Astrocyte of the cerebellum (primary cell): ENCODE measurements at regions not wholly inside any gene's neighbourhood (a gene's known extent, or its start where the extent isn't known, plus 50 kb on each side); places are given as distances from the start of the nearest gene placed in this dataset.

ENCODE experiments used
- DNase-seq: peaks from one replicate; pipeline ENCODE4 v3.0.0-alpha.2; 2011; ENCODE audit warnings: low read depth
- H3K4me3 ChIP-seq: 2 replicates; pipeline ENCODE4 v1.5.1; 2011; ENCODE audit warnings: mild to moderate bottlenecking, low read depth, low read length, moderate library complexity
- CTCF ChIP-seq: IDR thresholded peaks from 2 replicates; pipeline ENCODE4 v1.5.1; 2012; ENCODE audit warnings: low read length, low read depth, moderate library complexity, mild to moderate bottlenecking; ENCODE audit errors: missing control alignments
- in situ Hi-C: cut with HindIII; loops from 2 replicates; pipeline ENCODE4 v1.10.0; 2017; ENCODE audit warnings: low sequenced_read_pairs

- no peak for TF ChIP-seq CTCF
- H3K4me3 ChIP-seq: no peak overlapping the region
- in situ Hi-C loops: no loop called here
- no peak for DNase-seq
These were observed 1287.6 kb downstream of the EFNB2 start for GRCh38 chr13:105247830-105248229.

- in situ Hi-C loops: no loop called here
- no peak overlapping the region for H3K4me3 ChIP-seq
- no peak for DNase-seq
- TF ChIP-seq CTCF: no peak
These were observed 1295.1 kb downstream of the EFNB2 start for GRCh38 chr13:105240371-105240770.

GRCh38 chr13:105232439-105232838, 1303.0 kb downstream of the EFNB2 start:
- in situ Hi-C loops: no loop called here
- no peak overlapping the region for H3K4me3 ChIP-seq
- no peak for DNase-seq
- no peak for TF ChIP-seq CTCF

- in situ Hi-C loops: no loop called here
- no peak overlapping the region for H3K4me3 ChIP-seq
- no peak for TF ChIP-seq CTCF
- no peak for DNase-seq
These were observed 1303.5 kb downstream of the EFNB2 start for GRCh38 chr13:105232006-105232405.

GRCh38 chr13:105231579-105231978, 1303.9 kb downstream of the EFNB2 start:
- no peak overlapping the region for H3K4me3 ChIP-seq
- in situ Hi-C loops: no loop called here
- no peak for TF ChIP-seq CTCF
- DNase-seq: no peak

- in situ Hi-C loops: no loop called here
- no peak for DNase-seq
- no peak for TF ChIP-seq CTCF
- H3K4me3 ChIP-seq: no peak overlapping the region
These were observed 1314.6 kb downstream of the EFNB2 start for GRCh38 chr13:105220881-105221280.

GRCh38 chr13:105220063-105220462, 1315.4 kb downstream of the EFNB2 start:
- no peak overlapping the region for H3K4me3 ChIP-seq
- in situ Hi-C loops: no loop called here
- DNase-seq: no peak
- TF ChIP-seq CTCF: no peak
